Uterus (tissue), 2 donors: ENCODE measurements at regions not wholly inside any gene's neighbourhood (a gene's known extent, or its start where the extent isn't known, plus 50 kb on each side); places are given as distances from the start of the nearest gene placed in this dataset.

Source experiments
- POLR2A ChIP-seq, 2 donors: fragments of 450-650 bp; IDR thresholded peaks; one replicate each; pipeline ENCODE4 v1.6.1; 2016; ENCODE audit warnings: antibody characterized with exemption in 2 of 2, mild to moderate bottlenecking in 1 of 2, moderate library complexity in 1 of 2
- TF ChIP-seq, protein P1 (sequence below), 4 experiments: fragments of 200-600 bp in 2 of 4; fragments of 450-650 bp in 2 of 4; sonication (generic) in 2 of 4; IDR thresholded peaks; one replicate each; pipeline ENCODE4 v1.5.1; 2016 to 2019; ENCODE audit warnings: antibody characterized with exemption in 4 of 4, mild to moderate bottlenecking in 2 of 4, moderate library complexity in 1 of 4

DNA sequence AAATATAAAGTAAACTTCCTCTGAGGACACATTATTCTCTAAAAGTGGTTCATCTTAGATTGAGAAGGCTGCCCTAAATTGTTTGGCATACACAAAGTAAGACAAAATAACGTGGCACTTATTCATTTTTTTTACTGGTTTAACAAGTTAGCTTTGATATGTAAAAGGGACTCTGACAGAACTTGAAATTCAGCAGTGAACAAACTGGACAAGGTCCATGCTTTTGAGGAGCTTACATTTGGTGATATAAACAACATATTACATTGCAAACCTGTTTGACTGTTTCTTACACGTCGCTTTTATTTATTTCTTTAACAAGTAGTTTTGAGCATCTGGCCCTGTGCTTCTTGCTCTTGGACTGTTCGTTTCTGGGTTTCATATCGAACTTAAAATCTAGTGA, 253.1 kb upstream of the POM121L12 start:
- TF ChIP-seq POLR2A (IDR thresholded peaks at IDR 0.05) = no peak
- TF ChIP-seq, protein P1, sequence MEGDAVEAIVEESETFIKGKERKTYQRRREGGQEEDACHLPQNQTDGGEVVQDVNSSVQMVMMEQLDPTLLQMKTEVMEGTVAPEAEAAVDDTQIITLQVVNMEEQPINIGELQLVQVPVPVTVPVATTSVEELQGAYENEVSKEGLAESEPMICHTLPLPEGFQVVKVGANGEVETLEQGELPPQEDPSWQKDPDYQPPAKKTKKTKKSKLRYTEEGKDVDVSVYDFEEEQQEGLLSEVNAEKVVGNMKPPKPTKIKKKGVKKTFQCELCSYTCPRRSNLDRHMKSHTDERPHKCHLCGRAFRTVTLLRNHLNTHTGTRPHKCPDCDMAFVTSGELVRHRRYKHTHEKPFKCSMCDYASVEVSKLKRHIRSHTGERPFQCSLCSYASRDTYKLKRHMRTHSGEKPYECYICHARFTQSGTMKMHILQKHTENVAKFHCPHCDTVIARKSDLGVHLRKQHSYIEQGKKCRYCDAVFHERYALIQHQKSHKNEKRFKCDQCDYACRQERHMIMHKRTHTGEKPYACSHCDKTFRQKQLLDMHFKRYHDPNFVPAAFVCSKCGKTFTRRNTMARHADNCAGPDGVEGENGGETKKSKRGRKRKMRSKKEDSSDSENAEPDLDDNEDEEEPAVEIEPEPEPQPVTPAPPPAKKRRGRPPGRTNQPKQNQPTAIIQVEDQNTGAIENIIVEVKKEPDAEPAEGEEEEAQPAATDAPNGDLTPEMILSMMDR (IDR thresholded peaks at IDR 0.05) = no peak
